ENCODE measurements at regions not wholly inside any gene's neighbourhood (a gene's known extent, or its start where the extent isn't known, plus 50 kb on each side); places are given as distances from the start of the nearest gene placed in this dataset.

- ATAC-seq (ENCODE audit: low read depth) (no peak), DNase-seq (no peak)
- peaks cover 0 to 4% (median 0%) of the 10 kb centered on the region in 4 experiments for H3K27me3 ChIP-seq (replicated peaks in 1 of 4; ENCODE audit: control extremely low read depth in 1 of 4, control insufficient read depth in 3 of 4, insufficient read depth in 4 of 4, low read length in 3 of 4)
- H2AFZ ChIP-seq (ENCODE audit: insufficient read depth, low read depth, low read length, poor library complexity, severe bottlenecking) = no peak overlapping the region
- H3K27ac ChIP-seq (ENCODE audit: low read length in 2 of 2) = no peak overlapping the region
- no peak overlapping the region for H3K9ac ChIP-seq (ENCODE audit: low read length)
- peaks cover 0 to 9% (median 0%) of the 10 kb centered on the region in 3 donors for H3K9me3 ChIP-seq (ENCODE audit: control extremely low read depth in 1 of 3, control insufficient read depth in 2 of 3, insufficient read depth in 1 of 3, low read length in 2 of 3)
- no peaks in the 10 kb centered on the region for H4K20me1 ChIP-seq (ENCODE audit: control insufficient read depth, insufficient read depth, low read length, poor library complexity, severe bottlenecking)
- intact Hi-C loops (cut with micrococcal nuclease) = no loop called here
- POLR2A ChIA-PET = no interaction called here
- CTCF ChIA-PET = no interaction called here
- Mint-ChIP-seq H3K4me3 (no peak overlapping the region), H3K4me1 (peaks cover 32% of the 10 kb centered on the region), H3K9me3 (ENCODE audit: insufficient read depth) (no peaks in the 10 kb centered on the region), H3K27me3 (no peaks in the 10 kb centered on the region), H3K27ac (no peak overlapping the region)
- TF ChIP-seq CTCF (IDR thresholded peaks at IDR 0.05) (no peak), EZH2 (IDR thresholded peaks at IDR 0.05; ENCODE audit: borderline replicate concordance, insufficient read depth, low read depth, low read length, poor library complexity, severe bottlenecking) (no peak)
- H3K4me2 ChIP-seq (replicated peaks; ENCODE audit: low read depth, low read length, poor library complexity, severe bottlenecking) = no peak overlapping the region
- no peak overlapping the region for H3K4me3 ChIP-seq (ENCODE audit: control extremely low read depth in 1 of 5, extremely low read depth in 1 of 5, insufficient read depth in 1 of 5, low read depth in 2 of 5, low read length in 4 of 5)
- no peaks in the 10 kb centered on the region for H3K79me2 ChIP-seq (ENCODE audit: control insufficient read depth, insufficient read depth, low read length)
- H3K36me3 ChIP-seq (replicated peaks in 1 of 2; ENCODE audit: control extremely low read depth in 1 of 2, control insufficient read depth in 1 of 2, extremely low read depth in 1 of 2, insufficient read depth in 2 of 2, low read length in 1 of 2) = no peaks in the 10 kb centered on the region
- WGBS (ENCODE audit: insufficient coverage) = 80% methylated on average over 14 of the region's 20 CpGs
- H3K4me1 ChIP-seq (ENCODE audit: control insufficient read depth in 2 of 2, insufficient read depth in 2 of 2, low read length in 2 of 2) = peaks cover 11 to 16% of the 10 kb centered on the region in 2 donors
These were observed 54.7 kb upstream of the TNS3 start for GRCh38 chr7:47636433-47637175.

- Histone ChIP-seq H3K27me3 (replicated peaks in 1 of 4; ENCODE audit: control extremely low read depth in 1 of 4, control insufficient read depth in 3 of 4, insufficient read depth in 4 of 4, low read length in 3 of 4) (peaks cover 0 to 4% (median 0%) of the 10 kb centered on the region in 4 experiments), H3K27ac (ENCODE audit: low read length in 2 of 2) (no peak overlapping the region), H3K9me3 (ENCODE audit: control extremely low read depth in 1 of 3, control insufficient read depth in 2 of 3, insufficient read depth in 1 of 3, low read length in 2 of 3) (peaks cover 0 to 9% (median 0%) of the 10 kb centered on the region in 3 donors), H3K4me1 (ENCODE audit: control insufficient read depth in 2 of 2, insufficient read depth in 2 of 2, low read length in 2 of 2) (peaks cover 11 to 16% of the 10 kb centered on the region in 2 donors), H3K9ac (ENCODE audit: low read length) (no peak overlapping the region), H3K79me2 (ENCODE audit: control insufficient read depth, insufficient read depth, low read length) (no peaks in the 10 kb centered on the region), H3K4me2 (replicated peaks; ENCODE audit: low read depth, low read length, poor library complexity, severe bottlenecking) (no peak overlapping the region), H3K4me3 (ENCODE audit: control extremely low read depth in 1 of 5, extremely low read depth in 1 of 5, insufficient read depth in 1 of 5, low read depth in 2 of 5, low read length in 4 of 5) (no peak overlapping the region), H2AFZ (ENCODE audit: insufficient read depth, low read depth, low read length, poor library complexity, severe bottlenecking) (no peak overlapping the region), H3K36me3 (replicated peaks in 1 of 2; ENCODE audit: control extremely low read depth in 1 of 2, control insufficient read depth in 1 of 2, extremely low read depth in 1 of 2, insufficient read depth in 2 of 2, low read length in 1 of 2) (no peaks in the 10 kb centered on the region), H4K20me1 (ENCODE audit: control insufficient read depth, insufficient read depth, low read length, poor library complexity, severe bottlenecking) (no peaks in the 10 kb centered on the region)
- DNase-seq (no peak), ATAC-seq (ENCODE audit: low read depth) (no peak)
- POLR2A ChIA-PET = no interaction called here
- intact Hi-C loops (cut with micrococcal nuclease) = no loop called here
- Mint-ChIP-seq H3K27ac (no peak overlapping the region), H3K9me3 (ENCODE audit: insufficient read depth) (no peaks in the 10 kb centered on the region), H3K27me3 (no peaks in the 10 kb centered on the region), H3K4me1 (peaks cover 34% of the 10 kb centered on the region), H3K4me3 (no peak overlapping the region)
- WGBS (ENCODE audit: insufficient coverage) = 40% methylated on average over 4 of the region's 4 CpGs
- no peak for TF ChIP-seq CTCF (IDR thresholded peaks at IDR 0.05)
- TF ChIP-seq EZH2 (IDR thresholded peaks at IDR 0.05; ENCODE audit: borderline replicate concordance, insufficient read depth, low read depth, low read length, poor library complexity, severe bottlenecking) = no peak
- CTCF ChIA-PET = no interaction called here
These were observed 54.1 kb upstream of the TNS3 start for GRCh38 chr7:47636081-47636432.
